GM19240 (cell line): ENCODE measurements at regions not wholly inside any gene's neighbourhood (a gene's known extent, or its start where the extent isn't known, plus 50 kb on each side); places are given as distances from the start of the nearest gene placed in this dataset.
A peak's percentile ranks its signal among the peaks of the same experiment; 100 is the strongest.
"Not testable (repeated sequence)": the region's sequence is repeated elsewhere in the genome, so short reads cannot be mapped to it uniquely, and the experiment has no call there.

ENCODE experiments used
- DNase-seq: peaks from one replicate; pipeline ENCODE4 v3.0.0; 2011; ENCODE audit warnings: low spot score; ENCODE audit not compliant: insufficient read length

GRCh38 chr3:181276358-181276896 lies 286.9 kb upstream of the DNAJC19 start:
- DNase-seq, result no peak

- no peak for DNase-seq
These were observed 284.5 kb upstream of the DNAJC19 start for GRCh38 chr3:181274025-181274424.

GRCh38 chr3:181267312-181267711 lies 277.8 kb upstream of the DNAJC19 start:
- no peak for DNase-seq

- DNase-seq, result peak; percentile 1
These were observed 276.3 kb upstream of the DNAJC19 start for GRCh38 chr3:181265750-181266333.

GRCh38 chr3:181264486-181264885 lies 274.9 kb upstream of the DNAJC19 start:
- DNase-seq, result no peak

- no peak for DNase-seq
These were observed 264.3 kb upstream of the DNAJC19 start for GRCh38 chr3:181253796-181254195.

- no peak for DNase-seq
These were observed 263.1 kb upstream of the DNAJC19 start for GRCh38 chr3:181252631-181253030.

GRCh38 chr3:181250714-181251113 lies 261.2 kb upstream of the DNAJC19 start:
- DNase-seq, result no peak

- no peak for DNase-seq
These were observed 249.9 kb upstream of the DNAJC19 start for GRCh38 chr3:181239441-181239840.

GRCh38 chr3:181230258-181230657 lies 240.7 kb upstream of the DNAJC19 start:
- DNase-seq, result no peak

- no peak for DNase-seq
These were observed 223.8 kb upstream of the DNAJC19 start for GRCh38 chr3:181213347-181213746.

GRCh38 chr3:181212271-181212670 lies 222.7 kb upstream of the DNAJC19 start:
- DNase-seq, result no peak

- DNase-seq, result no peak
These were observed 220.7 kb upstream of the DNAJC19 start for GRCh38 chr3:181210275-181210674.

- no peak for DNase-seq
These were observed 200.0 kb upstream of the DNAJC19 start for GRCh38 chr3:181189556-181189955.

GRCh38 chr3:181183764-181184163 lies 194.2 kb upstream of the DNAJC19 start:
- DNase-seq, result no peak

- DNase-seq, result not testable (repeated sequence)
These were observed 193.5 kb upstream of the DNAJC19 start for GRCh38 chr3:181183057-181183456.

- no peak for DNase-seq
These were observed 189.5 kb upstream of the DNAJC19 start for GRCh38 chr3:181178991-181179390.

- no peak for DNase-seq
These were observed 187.1 kb upstream of the DNAJC19 start for GRCh38 chr3:181176601-181177000.

GRCh38 chr3:181174676-181175233 lies 185.2 kb upstream of the DNAJC19 start:
- no peak for DNase-seq

- no peak for DNase-seq
These were observed 184.5 kb upstream of the DNAJC19 start for GRCh38 chr3:181174022-181174421.

GRCh38 chr3:181173227-181173626 lies 183.7 kb upstream of the DNAJC19 start:
- no peak for DNase-seq

- no peak for DNase-seq
These were observed 145.3 kb upstream of the DNAJC19 start for GRCh38 chr3:181134873-181135272.

- no peak for DNase-seq
These were observed 144.3 kb upstream of the DNAJC19 start for GRCh38 chr3:181133832-181134231.
